AG09319 (cell line): ENCODE measurements at regions not wholly inside any gene's neighbourhood (a gene's known extent, or its start where the extent isn't known, plus 50 kb on each side); places are given as distances from the start of the nearest gene placed in this dataset.

Experiments used
- DNase-seq: peaks from one replicate; pipeline ENCODE4 v3.0.0-alpha.2; 2010; ENCODE audit warnings: low read depth; ENCODE audit errors: extremely low read depth
- TF ChIP-seq, protein P1 (sequence below): IDR thresholded peaks from 2 replicates; pipeline ENCODE4 v1.5.1; 2011; ENCODE audit warnings: low read depth, mild to moderate bottlenecking, inconsistent platforms, low read length, moderate library complexity

DNA sequence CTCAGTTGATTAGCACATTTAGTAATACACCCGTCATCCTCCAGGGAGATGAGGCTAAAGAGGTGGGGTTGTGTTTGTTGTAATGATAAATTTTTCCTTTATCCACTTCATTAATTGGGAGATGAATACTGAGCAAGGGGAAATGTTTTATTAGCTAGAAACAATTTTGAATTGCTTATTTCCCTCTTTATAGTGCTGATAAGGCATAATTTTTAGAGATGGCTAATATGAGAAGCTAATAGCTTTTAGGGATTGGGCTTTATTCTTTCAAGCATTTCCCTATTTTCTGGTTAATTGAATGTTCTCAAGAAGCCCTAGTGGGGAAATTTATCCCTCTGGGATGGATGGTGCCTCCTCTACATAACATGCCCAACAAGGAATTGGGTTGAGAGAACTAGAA lies 365.2 kb upstream of the IGFBP7 start:
- TF ChIP-seq, protein P1, sequence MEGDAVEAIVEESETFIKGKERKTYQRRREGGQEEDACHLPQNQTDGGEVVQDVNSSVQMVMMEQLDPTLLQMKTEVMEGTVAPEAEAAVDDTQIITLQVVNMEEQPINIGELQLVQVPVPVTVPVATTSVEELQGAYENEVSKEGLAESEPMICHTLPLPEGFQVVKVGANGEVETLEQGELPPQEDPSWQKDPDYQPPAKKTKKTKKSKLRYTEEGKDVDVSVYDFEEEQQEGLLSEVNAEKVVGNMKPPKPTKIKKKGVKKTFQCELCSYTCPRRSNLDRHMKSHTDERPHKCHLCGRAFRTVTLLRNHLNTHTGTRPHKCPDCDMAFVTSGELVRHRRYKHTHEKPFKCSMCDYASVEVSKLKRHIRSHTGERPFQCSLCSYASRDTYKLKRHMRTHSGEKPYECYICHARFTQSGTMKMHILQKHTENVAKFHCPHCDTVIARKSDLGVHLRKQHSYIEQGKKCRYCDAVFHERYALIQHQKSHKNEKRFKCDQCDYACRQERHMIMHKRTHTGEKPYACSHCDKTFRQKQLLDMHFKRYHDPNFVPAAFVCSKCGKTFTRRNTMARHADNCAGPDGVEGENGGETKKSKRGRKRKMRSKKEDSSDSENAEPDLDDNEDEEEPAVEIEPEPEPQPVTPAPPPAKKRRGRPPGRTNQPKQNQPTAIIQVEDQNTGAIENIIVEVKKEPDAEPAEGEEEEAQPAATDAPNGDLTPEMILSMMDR, result no peak

DNA sequence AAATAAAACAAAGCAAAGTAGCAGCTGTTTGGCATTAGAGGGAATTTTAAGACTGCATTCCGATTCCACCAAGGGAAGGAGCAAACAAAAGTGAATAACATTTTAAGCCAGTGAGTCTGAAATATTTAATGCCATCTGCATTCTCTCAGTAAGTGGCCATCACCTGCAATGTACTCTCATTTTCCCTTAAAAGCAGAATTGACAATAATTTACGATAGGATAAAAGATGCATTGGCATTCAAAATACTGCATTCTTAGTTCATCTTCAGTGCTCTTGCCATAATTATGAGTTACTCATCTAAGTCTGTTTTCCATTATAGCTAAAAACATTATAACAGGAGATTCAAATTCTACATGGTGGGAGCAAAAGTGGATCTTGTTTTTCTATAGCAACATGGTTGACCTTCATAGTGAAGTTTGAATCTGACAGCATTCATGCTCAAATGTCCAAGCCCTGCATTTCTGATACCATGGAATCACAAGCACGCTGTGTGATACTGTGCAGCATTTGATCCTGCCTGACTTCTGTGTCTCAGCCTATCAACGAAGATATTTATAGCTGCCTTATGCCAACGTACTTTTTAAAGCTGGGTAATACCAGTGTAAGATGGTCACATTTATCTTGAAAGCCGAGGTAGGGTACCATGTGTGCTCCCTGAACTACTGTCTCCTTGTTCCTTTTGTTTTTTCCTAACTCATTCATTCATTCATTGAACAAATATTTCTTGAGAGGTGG lies 355.3 kb upstream of the IGFBP7 start:
- TF ChIP-seq, protein P1, result no peak
- DNase-seq, result no peak

More for the DNA sequence above, 365.2 kb upstream of the IGFBP7 start:
- no peak for DNase-seq

DNA sequence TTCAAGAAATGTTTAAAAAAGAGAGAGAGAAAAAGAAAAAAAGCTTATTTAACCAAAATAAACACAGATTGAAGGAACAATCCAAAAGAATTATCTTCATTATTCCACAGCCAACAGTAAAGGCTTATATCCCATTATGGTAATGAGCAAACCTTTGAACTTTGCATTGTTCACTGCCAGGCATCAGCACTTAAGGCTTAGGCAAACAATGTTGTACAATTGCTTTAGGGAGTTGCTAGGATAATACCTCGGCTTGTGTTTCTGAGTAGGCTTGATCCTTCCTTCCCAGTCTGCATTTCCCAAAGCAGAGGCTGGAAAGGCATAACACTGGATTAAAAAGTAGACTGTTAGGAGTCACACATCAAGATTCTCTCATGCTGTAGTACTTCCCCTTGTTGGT lies 352.7 kb upstream of the IGFBP7 start:
- TF ChIP-seq, protein P1, result no peak
- DNase-seq, result no peak

DNA sequence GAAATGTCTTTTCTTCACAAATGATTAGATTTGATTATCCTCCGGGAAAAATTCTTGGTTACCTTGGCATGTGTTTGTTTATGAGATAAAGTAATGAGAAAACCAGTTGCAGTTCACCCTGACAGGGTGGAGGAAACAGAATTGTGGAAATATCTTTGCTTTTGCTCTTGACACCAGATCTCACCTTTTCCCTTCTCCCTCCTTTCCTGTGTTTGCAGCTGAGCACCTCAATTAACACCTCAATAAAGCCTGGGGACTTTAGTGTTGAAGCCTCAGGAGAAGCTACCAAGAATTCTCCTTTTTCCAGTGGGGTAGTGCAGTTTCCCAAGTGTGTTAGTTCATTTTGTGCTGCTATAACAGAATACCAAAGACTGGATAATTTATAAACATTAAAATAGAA lies 350.8 kb upstream of the IGFBP7 start:
- TF ChIP-seq, protein P1, result no peak
- no peak for DNase-seq

DNA sequence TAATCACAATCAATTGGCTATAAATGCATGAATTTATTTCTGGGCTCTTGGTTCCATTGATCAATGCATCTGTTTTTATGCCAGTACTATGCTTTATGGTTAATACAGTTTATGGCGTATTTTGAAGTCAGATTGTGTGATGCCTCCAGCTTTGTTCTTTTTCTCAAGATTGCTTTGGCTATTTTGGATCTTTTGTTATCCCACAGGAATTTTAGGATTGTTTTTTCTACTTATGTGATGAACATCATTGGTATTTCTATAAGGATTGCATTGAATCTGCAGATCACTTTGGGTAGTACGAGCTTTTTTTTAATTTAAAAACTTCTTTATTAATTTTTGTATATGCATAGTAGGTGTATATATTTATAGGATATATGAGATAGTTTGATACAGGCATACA lies 338.7 kb upstream of the IGFBP7 start:
- TF ChIP-seq, protein P1, result no peak

DNA sequence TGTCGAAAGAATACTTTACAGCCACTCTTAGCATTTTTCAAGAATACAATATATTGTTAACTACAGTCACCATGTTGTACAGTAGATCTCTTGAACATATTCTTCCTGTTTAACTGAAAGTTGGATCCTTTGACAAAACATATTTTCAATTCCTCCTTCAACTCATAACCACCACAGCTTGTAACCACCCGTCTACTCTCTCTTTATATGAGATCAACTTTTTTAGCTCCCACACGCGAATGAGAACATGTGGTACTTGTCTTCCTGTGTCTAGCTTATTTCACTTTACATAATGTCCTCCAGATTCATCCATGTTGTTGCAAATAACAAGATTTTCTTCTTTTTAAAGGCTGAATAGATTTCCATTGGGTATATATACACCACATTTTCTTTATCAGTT lies 338.3 kb upstream of the IGFBP7 start:
- DNase-seq, result no peak
- TF ChIP-seq, protein P1, result no peak

More for the DNA sequence above, 338.7 kb upstream of the IGFBP7 start:
- DNase-seq, result no peak

DNA sequence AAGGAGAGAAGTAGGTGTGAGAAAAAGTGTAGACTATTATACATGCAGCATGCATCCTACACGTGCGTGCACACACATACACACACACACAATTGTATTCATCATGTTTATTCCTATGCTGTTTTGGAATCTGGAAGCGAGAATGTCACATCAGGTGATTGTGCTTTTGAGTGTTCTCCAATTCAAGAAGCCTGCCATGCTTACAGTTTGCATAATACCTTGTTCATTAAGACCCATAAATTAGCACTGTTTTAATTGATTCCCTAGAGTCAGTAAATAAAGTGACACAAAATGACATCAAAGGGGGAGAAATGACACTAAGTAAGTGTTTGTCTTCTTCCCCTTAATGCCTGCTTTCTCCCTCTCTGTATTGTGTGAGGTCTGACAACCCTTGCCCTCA lies 336.1 kb upstream of the IGFBP7 start:
- TF ChIP-seq, protein P1, result no peak
- DNase-seq, result no peak
